BLaER1 treated with 17β-estradiol and CSF1 and Interleukin-3, amounts not matched to agents 10 nM and 100 nM (cell line): ENCODE measurements at regions not wholly inside any gene's neighbourhood (a gene's known extent, or its start where the extent isn't known, plus 50 kb on each side); places are given as distances from the start of the nearest gene placed in this dataset.
"Not testable (repeated sequence)": the region's sequence is repeated elsewhere in the genome, so short reads cannot be mapped to it uniquely, and the experiment has no call there.

Experiments used
- H3K27ac ChIP-seq, 11 experiments: shearing (Covaris generic); formaldehyde crosslinking; 2 replicates each; pipeline ENCODE4 v1.8.1; 2022
- H3K27me3 ChIP-seq, 11 experiments: shearing (Covaris generic); formaldehyde crosslinking; 2 replicates each; pipeline ENCODE4 v1.8.1; 2022
- H3K36me3 ChIP-seq, 11 experiments: shearing (Covaris generic); formaldehyde crosslinking; 2 replicates each; pipeline ENCODE4 v1.8.1; 2022
- H3K4me1 ChIP-seq, 10 experiments: shearing (Covaris generic); formaldehyde crosslinking; 2 replicates each; pipeline ENCODE4 v1.8.1; 2022
- H3K4me2 ChIP-seq, 11 experiments: shearing (Covaris generic); formaldehyde crosslinking; 2 replicates each; pipeline ENCODE4 v1.8.1; 2022
- H3K4me3 ChIP-seq, 10 experiments: shearing (Covaris generic); formaldehyde crosslinking; 2 replicates each; pipeline ENCODE4 v1.8.1; 2022
- H3K9ac ChIP-seq, 11 experiments: shearing (Covaris generic); formaldehyde crosslinking; 2 replicates each; pipeline ENCODE4 v1.8.1; 2022
- H3K9me3 ChIP-seq, 11 experiments: shearing (Covaris generic); formaldehyde crosslinking; replicated peaks in 1 of 11; 2 replicates each; pipeline ENCODE4 v1.8.1; 2022
- H4K20me1 ChIP-seq, 11 experiments: shearing (Covaris generic); formaldehyde crosslinking; 2 replicates each; pipeline ENCODE4 v1.8.1; 2022
- Cebpa-rat ChIP-seq, 11 experiments: shearing (Covaris generic); IDR thresholded peaks; 2 replicates each; pipeline ENCODE4 v1.8.1; 2022

GRCh38 chr4:32884198-32884597 lies 2164.0 kb downstream of the PCDH7 start:
- Histone ChIP-seq H3K4me1 (no peaks in the 10 kb centered on the region), H3K9ac (no peak overlapping the region), H3K27ac (no peak overlapping the region), H3K9me3 (no peaks in the 10 kb centered on the region), H3K27me3 (no peaks in the 10 kb centered on the region), H3K36me3 (no peaks in the 10 kb centered on the region), H4K20me1 (no peaks in the 10 kb centered on the region), H3K4me2 (no peak overlapping the region), H3K4me3 (no peak overlapping the region)
- no peak for TF ChIP-seq Cebpa-rat (IDR thresholded peaks at IDR 0.05)

GRCh38 chr4:32890398-32890797 lies 2170.2 kb downstream of the PCDH7 start:
- no peaks in the 10 kb centered on the region; a peak in 1 of 22 replicates for H3K9me3 ChIP-seq
- no peak for TF ChIP-seq Cebpa-rat (IDR thresholded peaks at IDR 0.05)
- H3K4me1 ChIP-seq: no peaks in the 10 kb centered on the region

GRCh38 chr4:32909053-32909452 lies 2188.9 kb downstream of the PCDH7 start:
- H3K4me2 ChIP-seq: no peak overlapping the region
- no peak overlapping the region for H3K4me3 ChIP-seq
- no peaks in the 10 kb centered on the region for H3K4me1 ChIP-seq
- H3K9me3 ChIP-seq: peaks cover 0 to 39% (median 12%) of the 10 kb centered on the region in 11 experiments; a peak in 13 of 22 replicates
- peaks cover 0 to 27% (median 0%) of the 10 kb centered on the region in 11 experiments; a peak in 5 of 22 replicates for H3K27me3 ChIP-seq
- no peaks in the 10 kb centered on the region for H4K20me1 ChIP-seq
- H3K27ac ChIP-seq: no peak overlapping the region
- no peak overlapping the region for H3K9ac ChIP-seq
- no peaks in the 10 kb centered on the region for H3K36me3 ChIP-seq
- TF ChIP-seq Cebpa-rat (IDR thresholded peaks at IDR 0.05): no peak

More at GRCh38 chr4:32890398-32890797, 2170.2 kb downstream of the PCDH7 start:
- Histone ChIP-seq H3K4me2 (no peak overlapping the region), H3K4me3 (no peak overlapping the region), H3K36me3 (no peaks in the 10 kb centered on the region), H4K20me1 (no peaks in the 10 kb centered on the region), H3K9ac (no peak overlapping the region), H3K27me3 (no peaks in the 10 kb centered on the region), H3K27ac (no peak overlapping the region)

- Histone ChIP-seq H3K4me3 (no peak overlapping the region), H3K36me3 (no peaks in the 10 kb centered on the region), H3K9ac (no peak overlapping the region), H3K27ac (no peak overlapping the region), H4K20me1 (no peaks in the 10 kb centered on the region), H3K9me3 (peaks cover 0 to 32% (median 6%) of the 10 kb centered on the region in 11 experiments; a peak in 10 of 22 replicates), H3K27me3 (peaks cover 0 to 21% (median 0%) of the 10 kb centered on the region in 11 experiments; a peak in 5 of 22 replicates), H3K4me2 (no peak overlapping the region), H3K4me1 (no peaks in the 10 kb centered on the region)
- TF ChIP-seq Cebpa-rat (IDR thresholded peaks at IDR 0.05): no peak
Observed at GRCh38 chr4:32909736-32910135, 2189.6 kb downstream of the PCDH7 start.

GRCh38 chr4:32917586-32917985 lies 2197.4 kb downstream of the PCDH7 start:
- no peaks in the 10 kb centered on the region for H4K20me1 ChIP-seq
- H3K9me3 ChIP-seq: no peaks in the 10 kb centered on the region
- no peaks in the 10 kb centered on the region for H3K36me3 ChIP-seq
- no peak overlapping the region for H3K4me3 ChIP-seq
- H3K9ac ChIP-seq: no peak overlapping the region
- no peaks in the 10 kb centered on the region for H3K4me1 ChIP-seq
- H3K27me3 ChIP-seq: no peaks in the 10 kb centered on the region
- no peak overlapping the region for H3K27ac ChIP-seq
- no peak for TF ChIP-seq Cebpa-rat (IDR thresholded peaks at IDR 0.05)
- H3K4me2 ChIP-seq: no peak overlapping the region

GRCh38 chr4:32929796-32930699 lies 2209.9 kb downstream of the PCDH7 start:
- Histone ChIP-seq H3K4me1 (no peaks in the 10 kb centered on the region), H3K27ac (no peak overlapping the region), H3K4me3 (no peak overlapping the region), H3K9me3 (no peaks in the 10 kb centered on the region), H4K20me1 (no peaks in the 10 kb centered on the region), H3K4me2 (no peak overlapping the region), H3K27me3 (no peaks in the 10 kb centered on the region), H3K9ac (no peak overlapping the region), H3K36me3 (no peaks in the 10 kb centered on the region)
- TF ChIP-seq Cebpa-rat (IDR thresholded peaks at IDR 0.05): no peak

- H3K27me3 ChIP-seq: no peaks in the 10 kb centered on the region
- no peak overlapping the region for H3K4me3 ChIP-seq
- TF ChIP-seq Cebpa-rat (IDR thresholded peaks at IDR 0.05): no peak
- no peaks in the 10 kb centered on the region for H3K36me3 ChIP-seq
- H3K9me3 ChIP-seq: no peaks in the 10 kb centered on the region
- no peak overlapping the region for H3K9ac ChIP-seq
- H3K27ac ChIP-seq: no peak overlapping the region
- no peaks in the 10 kb centered on the region for H3K4me1 ChIP-seq
- no peaks in the 10 kb centered on the region for H4K20me1 ChIP-seq
- H3K4me2 ChIP-seq: no peak overlapping the region
Observed at GRCh38 chr4:32930700-32931099, 2210.5 kb downstream of the PCDH7 start.

GRCh38 chr4:32931475-32931874 lies 2211.3 kb downstream of the PCDH7 start:
- H3K9ac ChIP-seq: no peak overlapping the region
- H3K36me3 ChIP-seq: no peaks in the 10 kb centered on the region
- H3K27ac ChIP-seq: no peak overlapping the region
- H3K9me3 ChIP-seq: no peaks in the 10 kb centered on the region
- no peaks in the 10 kb centered on the region for H3K27me3 ChIP-seq
- no peaks in the 10 kb centered on the region for H4K20me1 ChIP-seq
- TF ChIP-seq Cebpa-rat (IDR thresholded peaks at IDR 0.05): no peak
- no peak overlapping the region for H3K4me2 ChIP-seq
- no peak overlapping the region for H3K4me3 ChIP-seq
- H3K4me1 ChIP-seq: no peaks in the 10 kb centered on the region

- Histone ChIP-seq H3K9me3 (no peaks in the 10 kb centered on the region), H3K9ac (no peak overlapping the region), H3K36me3 (no peaks in the 10 kb centered on the region), H3K27ac (no peak overlapping the region), H3K4me1 (no peaks in the 10 kb centered on the region), H3K27me3 (no peaks in the 10 kb centered on the region), H3K4me2 (no peak overlapping the region), H3K4me3 (no peak overlapping the region), H4K20me1 (no peaks in the 10 kb centered on the region)
- no peak for TF ChIP-seq Cebpa-rat (IDR thresholded peaks at IDR 0.05)
Observed at GRCh38 chr4:32932156-32932555, 2212.0 kb downstream of the PCDH7 start.

- not testable (repeated sequence) for H4K20me1 ChIP-seq, H3K27me3 ChIP-seq, H3K9me3 ChIP-seq, H3K4me2 ChIP-seq, H3K4me1 ChIP-seq, H3K9ac ChIP-seq, H3K4me3 ChIP-seq, H3K27ac ChIP-seq, H3K36me3 ChIP-seq
Observed at GRCh38 chr4:32939222-32939621, 2219.1 kb downstream of the PCDH7 start.
